ENCODE measurements at regions not wholly inside any gene's neighbourhood (a gene's known extent, or its start where the extent isn't known, plus 50 kb on each side); places are given as distances from the start of the nearest gene placed in this dataset.
"Not testable (repeated sequence)": the region's sequence is repeated elsewhere in the genome, so short reads cannot be mapped to it uniquely, and the experiment has no call there.

GRCh38 chr1:120619867-120620692 lies 103.7 kb upstream of the NBPF26 start:
- DNase-seq, result not testable (repeated sequence)

- DNase-seq, result not testable (repeated sequence)
Observed at GRCh38 chr1:120620693-120620969, 103.1 kb upstream of the NBPF26 start.

- not testable (repeated sequence) for DNase-seq
Observed at GRCh38 chr1:120621278-120621677, 102.5 kb upstream of the NBPF26 start.

GRCh38 chr1:120623539-120623938 lies 100.2 kb upstream of the NBPF26 start:
- not testable (repeated sequence) for DNase-seq

GRCh38 chr1:120624565-120625064 lies 99.1 kb upstream of the NBPF26 start:
- DNase-seq, result not testable (repeated sequence)

- DNase-seq, result not testable (repeated sequence)
Observed at GRCh38 chr1:120629832-120630455, 93.8 kb upstream of the NBPF26 start.

- DNase-seq, result not testable (repeated sequence)
Observed at GRCh38 chr1:120634816-120635806, 88.6 kb upstream of the NBPF26 start.

GRCh38 chr1:120640261-120641013 lies 83.3 kb upstream of the NBPF26 start:
- not testable (repeated sequence) for DNase-seq

GRCh38 chr1:120641014-120641302 lies 82.8 kb upstream of the NBPF26 start:
- not testable (repeated sequence) for DNase-seq

- DNase-seq, result not testable (repeated sequence)
Observed at GRCh38 chr1:120647182-120647581, 76.6 kb upstream of the NBPF26 start.

GRCh38 chr1:120648915-120649623 lies 74.7 kb upstream of the NBPF26 start:
- DNase-seq, result not testable (repeated sequence)

- not testable (repeated sequence) for DNase-seq
Observed at GRCh38 chr1:120649730-120650129, 74.0 kb upstream of the NBPF26 start.

- not testable (repeated sequence) for DNase-seq
Observed at GRCh38 chr1:120654114-120654513, 69.6 kb upstream of the NBPF26 start.

GRCh38 chr1:120655394-120655793 lies 68.4 kb upstream of the NBPF26 start:
- not testable (repeated sequence) for DNase-seq

- DNase-seq, result not testable (repeated sequence)
Observed at GRCh38 chr1:120656116-120656515, 67.6 kb upstream of the NBPF26 start.

- not testable (repeated sequence) for DNase-seq
Observed at GRCh38 chr1:120657804-120658203, 65.9 kb upstream of the NBPF26 start.

- DNase-seq, result not testable (repeated sequence)
Observed at GRCh38 chr1:120658622-120659021, 65.1 kb upstream of the NBPF26 start.

GRCh38 chr1:120659133-120659532 lies 64.6 kb upstream of the NBPF26 start:
- DNase-seq, result not testable (repeated sequence)

- not testable (repeated sequence) for DNase-seq
Observed at GRCh38 chr1:120664376-120665249, 59.1 kb upstream of the NBPF26 start.

GRCh38 chr1:120665250-120665577 lies 58.5 kb upstream of the NBPF26 start:
- DNase-seq, result not testable (repeated sequence)

GRCh38 chr1:120668187-120668586 lies 55.6 kb upstream of the NBPF26 start:
- DNase-seq, result not testable (repeated sequence)
